Midbrain (tissue), 1 donor: ENCODE measurements at regions not wholly inside any gene's neighbourhood (a gene's known extent, or its start where the extent isn't known, plus 50 kb on each side); places are given as distances from the start of the nearest gene placed in this dataset.

ENCODE experiments used
- DNase-seq: peaks from one replicate; lab custom pipeline; 2025; lab: John Stamatoyannopoulos, UW

- DNase-seq, result no peak
These were observed 250.1 kb upstream of the SATB1 start for GRCh38 chr3:18675197-18675596.

GRCh38 chr3:18672561-18672960, 247.4 kb upstream of the SATB1 start:
- DNase-seq, result no peak

- no peak for DNase-seq
These were observed 245.6 kb upstream of the SATB1 start for GRCh38 chr3:18670759-18671158.

GRCh38 chr3:18669374-18669773, 244.2 kb upstream of the SATB1 start:
- DNase-seq, result no peak

- no peak for DNase-seq
These were observed 242.4 kb upstream of the SATB1 start for GRCh38 chr3:18667552-18667951.

- no peak for DNase-seq
These were observed 241.5 kb upstream of the SATB1 start for GRCh38 chr3:18666655-18667054.

- no peak for DNase-seq
These were observed 234.9 kb upstream of the SATB1 start for GRCh38 chr3:18660059-18660458.

GRCh38 chr3:18657858-18658820, 233.0 kb upstream of the SATB1 start:
- DNase-seq, result no peak

- no peak for DNase-seq
These were observed 231.7 kb upstream of the SATB1 start for GRCh38 chr3:18656866-18657265.

- no peak for DNase-seq
These were observed 231.3 kb upstream of the SATB1 start for GRCh38 chr3:18656410-18656809.

GRCh38 chr3:18655827-18656226, 230.7 kb upstream of the SATB1 start:
- no peak for DNase-seq

GRCh38 chr3:18652781-18653180, 227.6 kb upstream of the SATB1 start:
- no peak for DNase-seq

GRCh38 chr3:18650731-18651130, 225.6 kb upstream of the SATB1 start:
- DNase-seq, result no peak

- DNase-seq, result no peak
These were observed 224.7 kb upstream of the SATB1 start for GRCh38 chr3:18649666-18650363.

GRCh38 chr3:18648868-18649462, 223.8 kb upstream of the SATB1 start:
- DNase-seq, result no peak

- no peak for DNase-seq
These were observed 223.0 kb upstream of the SATB1 start for GRCh38 chr3:18648159-18648558.

- DNase-seq, result no peak
These were observed 220.5 kb upstream of the SATB1 start for GRCh38 chr3:18645619-18646018.

GRCh38 chr3:18643281-18643680, 218.1 kb upstream of the SATB1 start:
- no peak for DNase-seq

- DNase-seq, result no peak
These were observed 216.8 kb upstream of the SATB1 start for GRCh38 chr3:18641916-18642315.

- DNase-seq, result no peak
These were observed 210.1 kb upstream of the SATB1 start for GRCh38 chr3:18635215-18635614.

GRCh38 chr3:18634461-18634860, 209.3 kb upstream of the SATB1 start:
- DNase-seq, result no peak

- no peak for DNase-seq
These were observed 207.9 kb upstream of the SATB1 start for GRCh38 chr3:18633002-18633401.

- no peak for DNase-seq
These were observed 205.2 kb upstream of the SATB1 start for GRCh38 chr3:18630295-18630694.
